ENCODE measurements at regions not wholly inside any gene's neighbourhood (a gene's known extent, or its start where the extent isn't known, plus 50 kb on each side); places are given as distances from the start of the nearest gene placed in this dataset.

DNA sequence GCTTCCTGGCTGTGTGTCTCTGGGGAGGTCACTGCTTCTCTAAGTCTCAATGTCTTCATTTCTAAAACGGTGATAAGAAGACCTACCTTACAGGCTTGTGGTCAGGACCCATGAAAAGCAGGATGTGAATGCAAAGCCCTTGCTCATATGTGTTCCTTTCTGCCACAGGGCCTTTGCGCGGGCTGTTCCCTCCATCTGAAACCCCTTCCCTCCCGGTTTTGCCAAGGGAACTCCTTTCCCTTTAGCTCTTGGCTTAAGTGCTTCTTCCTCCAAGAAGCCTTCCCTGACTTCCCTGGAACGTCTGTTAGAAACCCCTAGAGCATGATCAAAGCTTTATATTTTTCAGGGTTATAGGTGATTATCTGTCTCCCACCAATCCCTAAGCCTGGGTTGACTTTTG lies 147.2 kb upstream of the PTPN1 start:
- TF ChIP-seq, protein P1, sequence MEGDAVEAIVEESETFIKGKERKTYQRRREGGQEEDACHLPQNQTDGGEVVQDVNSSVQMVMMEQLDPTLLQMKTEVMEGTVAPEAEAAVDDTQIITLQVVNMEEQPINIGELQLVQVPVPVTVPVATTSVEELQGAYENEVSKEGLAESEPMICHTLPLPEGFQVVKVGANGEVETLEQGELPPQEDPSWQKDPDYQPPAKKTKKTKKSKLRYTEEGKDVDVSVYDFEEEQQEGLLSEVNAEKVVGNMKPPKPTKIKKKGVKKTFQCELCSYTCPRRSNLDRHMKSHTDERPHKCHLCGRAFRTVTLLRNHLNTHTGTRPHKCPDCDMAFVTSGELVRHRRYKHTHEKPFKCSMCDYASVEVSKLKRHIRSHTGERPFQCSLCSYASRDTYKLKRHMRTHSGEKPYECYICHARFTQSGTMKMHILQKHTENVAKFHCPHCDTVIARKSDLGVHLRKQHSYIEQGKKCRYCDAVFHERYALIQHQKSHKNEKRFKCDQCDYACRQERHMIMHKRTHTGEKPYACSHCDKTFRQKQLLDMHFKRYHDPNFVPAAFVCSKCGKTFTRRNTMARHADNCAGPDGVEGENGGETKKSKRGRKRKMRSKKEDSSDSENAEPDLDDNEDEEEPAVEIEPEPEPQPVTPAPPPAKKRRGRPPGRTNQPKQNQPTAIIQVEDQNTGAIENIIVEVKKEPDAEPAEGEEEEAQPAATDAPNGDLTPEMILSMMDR (IDR thresholded peaks at IDR 0.05; ENCODE audit: low read depth, low read length) = no peak
- no peak for TF ChIP-seq EZH2phosphoT487 (IDR thresholded peaks at IDR 0.05; ENCODE audit: low read depth)
